H1 (cell line): ENCODE measurements at regions not wholly inside any gene's neighbourhood (a gene's known extent, or its start where the extent isn't known, plus 50 kb on each side); places are given as distances from the start of the nearest gene placed in this dataset.

Source experiments
- ATF3 ChIP-seq: IDR thresholded peaks from 2 replicates; pipeline ENCODE4 v1.6.1; 2011; ENCODE audit warnings: low read depth, mild to moderate bottlenecking, low read length; ENCODE audit not compliant: insufficient read depth
- RAD21 ChIP-seq, 2 experiments: IDR thresholded peaks in 1 of 2; conservative IDR thresholded peaks in 1 of 2; 2 replicates each; pipeline ENCODE4 v1.6.1; 2011; ENCODE audit warnings: low read depth in 2 of 2, low read length in 2 of 2, improper control_type of control experiment in 1 of 2, inconsistent platforms in 1 of 2, mild to moderate bottlenecking in 1 of 2, moderate library complexity in 1 of 2
- SIN3A ChIP-seq, 2 experiments: IDR thresholded peaks in 1 of 2; conservative IDR thresholded peaks in 1 of 2; 2 replicates each; pipeline ENCODE4 v1.6.1; 2011 to 2012; ENCODE audit warnings: low read length in 2 of 2, improper control_type of control experiment in 1 of 2, low read depth in 1 of 2, mild to moderate bottlenecking in 1 of 2

DNA sequence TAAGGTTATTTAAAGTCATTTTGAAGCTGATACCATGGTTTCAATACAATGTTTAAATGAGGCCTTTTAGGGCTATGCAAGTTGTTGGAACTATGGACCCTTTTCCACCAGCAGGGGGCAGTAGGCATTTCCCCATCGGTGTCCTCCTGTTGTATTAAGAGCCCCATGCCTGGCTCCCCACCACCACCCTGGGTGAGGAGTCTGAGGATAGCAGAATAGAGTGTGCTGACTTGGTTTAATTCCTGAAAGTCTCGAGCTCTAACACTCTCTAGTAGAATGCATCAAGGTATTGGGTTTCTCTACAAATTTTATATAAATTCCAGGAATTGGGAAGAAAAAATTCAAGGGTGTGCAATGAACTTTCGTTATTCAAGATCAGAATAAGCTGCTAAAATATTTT lies 234.8 kb upstream of the JADE1 start (continued):
- TF ChIP-seq RAD21 (IDR thresholded peaks at IDR 0.05 in 1 of 2, conservative IDR thresholded peaks at IDR 0.05 in 1 of 2; ENCODE audit: low read depth in 2 of 2, low read length in 2 of 2) (peak; percentile 92 to 96), SIN3A (conservative IDR thresholded peaks at IDR 0.05 in 1 of 2, IDR thresholded peaks at IDR 0.05 in 1 of 2; ENCODE audit: low read depth in 1 of 2, low read length in 2 of 2) (no peak), ATF3 (no peak)
